ENCODE measurements at regions not wholly inside any gene's neighbourhood (a gene's known extent, or its start where the extent isn't known, plus 50 kb on each side); places are given as distances from the start of the nearest gene placed in this dataset.

DNA sequence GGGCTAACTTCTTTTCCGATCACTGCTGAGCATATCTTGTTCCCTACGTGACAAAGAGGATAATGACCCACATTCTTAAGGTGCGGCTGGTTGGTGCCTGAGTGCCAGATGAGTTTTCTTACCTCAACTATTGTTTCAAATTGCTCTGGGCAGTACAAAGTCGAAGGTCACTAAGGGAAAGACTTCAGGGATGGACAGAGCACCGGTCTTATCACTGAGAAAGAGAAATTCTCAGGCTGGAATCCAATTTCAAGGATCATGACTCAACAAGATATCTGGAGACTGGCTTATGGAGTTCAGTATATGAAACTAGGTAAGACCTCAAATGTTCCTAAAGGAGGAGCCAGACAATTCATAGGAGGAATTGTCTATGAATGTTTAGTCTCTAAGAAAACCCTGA is 780.3 kb downstream of the SUGCT start:
- DNase-seq (ENCODE audit: extremely low read depth, low read depth), result no peak

Measured in NCI-H460 (cell line).